CD4-positive, alpha-beta T cell treated with Interleukin-6 for 4 hours (primary cell): ENCODE measurements at regions not wholly inside any gene's neighbourhood (a gene's known extent, or its start where the extent isn't known, plus 50 kb on each side); places are given as distances from the start of the nearest gene placed in this dataset.
A peak's percentile ranks its signal among the peaks of the same experiment; 100 is the strongest.
"Not testable (repeated sequence)": the region's sequence is repeated elsewhere in the genome, so short reads cannot be mapped to it uniquely, and the experiment has no call there.

Source experiments
- DNase-seq: peaks from one replicate; pipeline ENCODE4 v3.0.0-alpha.2; 2020; ENCODE audit warnings: mixed read lengths

GRCh38 chr9:103242486-103242885 lies 247.4 kb downstream of the CYLC2 start:
- DNase-seq, result no peak

GRCh38 chr9:103243553-103243952 lies 248.4 kb downstream of the CYLC2 start:
- DNase-seq, result no peak

GRCh38 chr9:103245369-103245768 lies 250.2 kb downstream of the CYLC2 start:
- no peak for DNase-seq

- no peak for DNase-seq
Measured at GRCh38 chr9:103261951-103262350, 266.8 kb downstream of the CYLC2 start.

GRCh38 chr9:103266064-103266463 lies 270.9 kb downstream of the CYLC2 start:
- DNase-seq, result no peak

- DNase-seq, result no peak
Measured at GRCh38 chr9:103277240-103277639, 282.1 kb downstream of the CYLC2 start.

GRCh38 chr9:103281126-103281525 lies 286.0 kb downstream of the CYLC2 start:
- no peak for DNase-seq

GRCh38 chr9:103287361-103287760 lies 292.2 kb downstream of the CYLC2 start:
- no peak for DNase-seq

GRCh38 chr9:103296189-103296588 lies 301.1 kb downstream of the CYLC2 start:
- DNase-seq, result no peak

GRCh38 chr9:103301051-103301450 lies 305.9 kb downstream of the CYLC2 start:
- DNase-seq, result no peak

GRCh38 chr9:103304797-103305196 lies 309.7 kb downstream of the CYLC2 start:
- no peak for DNase-seq

GRCh38 chr9:103319979-103320378 lies 324.8 kb downstream of the CYLC2 start:
- no peak for DNase-seq

GRCh38 chr9:103323699-103324098 lies 328.6 kb downstream of the CYLC2 start:
- DNase-seq, result no peak

- no peak for DNase-seq
Measured at GRCh38 chr9:103335461-103335860, 340.3 kb downstream of the CYLC2 start.

GRCh38 chr9:103355000-103355399 lies 359.9 kb downstream of the CYLC2 start:
- no peak for DNase-seq

- DNase-seq, result not testable (repeated sequence)
Measured at GRCh38 chr9:103357980-103358379, 362.8 kb downstream of the CYLC2 start.

GRCh38 chr9:103361906-103362305 lies 366.8 kb downstream of the CYLC2 start:
- DNase-seq, result no peak

GRCh38 chr9:103362986-103363385 lies 367.9 kb downstream of the CYLC2 start:
- DNase-seq, result no peak

GRCh38 chr9:103364753-103365152 lies 369.6 kb downstream of the CYLC2 start:
- no peak for DNase-seq

- DNase-seq, result no peak
Measured at GRCh38 chr9:103371152-103371551, 376.0 kb downstream of the CYLC2 start.

- DNase-seq, result no peak
Measured at GRCh38 chr9:103372828-103373227, 377.7 kb downstream of the CYLC2 start.

- no peak for DNase-seq
Measured at GRCh38 chr9:103377667-103378066, 382.5 kb downstream of the CYLC2 start.

GRCh38 chr9:103397868-103398600 lies 402.9 kb downstream of the CYLC2 start:
- peak; percentile 6 for DNase-seq

- DNase-seq, result no peak
Measured at GRCh38 chr9:103399535-103399934, 404.4 kb downstream of the CYLC2 start.

- no peak for DNase-seq
Measured at GRCh38 chr9:103407260-103407659, 412.1 kb downstream of the CYLC2 start.
